ENCODE measurements at regions not wholly inside any gene's neighbourhood (a gene's known extent, or its start where the extent isn't known, plus 50 kb on each side); places are given as distances from the start of the nearest gene placed in this dataset.

DNA sequence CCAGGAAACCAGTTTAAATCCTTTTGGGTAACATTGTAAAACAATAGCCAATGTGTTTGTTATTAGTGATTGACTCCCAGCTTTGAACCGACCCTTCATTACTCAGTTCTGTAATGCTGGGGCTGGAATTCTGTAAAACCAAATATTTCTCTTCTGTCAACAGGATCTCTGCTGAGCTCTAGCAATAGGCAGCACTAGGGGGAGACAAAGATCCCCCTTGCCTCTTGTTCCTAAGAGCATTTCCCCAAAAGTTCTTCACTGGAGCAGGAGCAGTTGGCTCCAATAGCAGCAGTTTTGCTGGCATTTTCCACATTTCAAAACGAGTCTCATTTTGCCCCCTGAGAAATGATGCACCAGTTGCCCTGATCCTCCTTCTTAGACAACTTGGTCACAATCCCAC, 1671.1 kb downstream of the MRPL39 start:
- Histone ChIP-seq H3K4me1 (ENCODE audit: control insufficient read depth, extremely low read depth, insufficient read depth, low read length) (no peaks in the 10 kb centered on the region), H3K79me2 (ENCODE audit: control insufficient read depth, insufficient read depth, low read length) (no peaks in the 10 kb centered on the region), H2AFZ (ENCODE audit: low read depth, low read length) (no peak overlapping the region), H3K9me3 (replicated peaks; ENCODE audit: control insufficient read depth, insufficient read depth, low read length) (no peaks in the 10 kb centered on the region), H3K4me3 (replicated peaks in 1 of 3; ENCODE audit: insufficient read depth in 1 of 3, low read depth in 1 of 3, low read length in 3 of 3) (no peak overlapping the region), H3K36me3 (ENCODE audit: control insufficient read depth in 2 of 2, extremely low read depth in 1 of 2, insufficient read depth in 2 of 2, low read length in 2 of 2) (no peaks in the 10 kb centered on the region), H3K4me2 (ENCODE audit: insufficient read depth, low read length) (no peak overlapping the region), H3K9me1 (replicated peaks; ENCODE audit: control insufficient read depth, extremely low read depth, insufficient read depth, low read length) (no peaks in the 10 kb centered on the region), H3K27me3 (ENCODE audit: control insufficient read depth in 2 of 2, insufficient read depth in 2 of 2, low read length in 2 of 2) (no peaks in the 10 kb centered on the region), H3K9ac (replicated peaks; ENCODE audit: extremely low read depth, insufficient read depth, low read length) (no peak overlapping the region), H3K27ac (ENCODE audit: insufficient read depth, low read depth, low read length) (no peak overlapping the region), H4K20me1 (replicated peaks; ENCODE audit: control insufficient read depth, extremely low read depth, insufficient read depth, low read length) (no peaks in the 10 kb centered on the region)
- intact Hi-C loops (cut with micrococcal nuclease) (no loop called here), dilution Hi-C loops (cut with MboI; ENCODE audit: extremely low pct_ligation_motif_present, low sequenced_read_pairs) (no loop called here)
- DNase-seq (ENCODE audit: low read depth, low spot score) (peak; percentile 17), FAIRE-seq (no peak)
- no TSS peak for BruUV-seq (replicated peaks)
- no peak for TF ChIP-seq MAX (IDR thresholded peaks at IDR 0.05; ENCODE audit: insufficient read depth, insufficient read length)
- no peak for TF ChIP-seq EZH2 (IDR thresholded peaks at IDR 0.05; ENCODE audit: borderline replicate concordance, low read depth, low read length, severe bottlenecking)
- TF ChIP-seq, protein P1, sequence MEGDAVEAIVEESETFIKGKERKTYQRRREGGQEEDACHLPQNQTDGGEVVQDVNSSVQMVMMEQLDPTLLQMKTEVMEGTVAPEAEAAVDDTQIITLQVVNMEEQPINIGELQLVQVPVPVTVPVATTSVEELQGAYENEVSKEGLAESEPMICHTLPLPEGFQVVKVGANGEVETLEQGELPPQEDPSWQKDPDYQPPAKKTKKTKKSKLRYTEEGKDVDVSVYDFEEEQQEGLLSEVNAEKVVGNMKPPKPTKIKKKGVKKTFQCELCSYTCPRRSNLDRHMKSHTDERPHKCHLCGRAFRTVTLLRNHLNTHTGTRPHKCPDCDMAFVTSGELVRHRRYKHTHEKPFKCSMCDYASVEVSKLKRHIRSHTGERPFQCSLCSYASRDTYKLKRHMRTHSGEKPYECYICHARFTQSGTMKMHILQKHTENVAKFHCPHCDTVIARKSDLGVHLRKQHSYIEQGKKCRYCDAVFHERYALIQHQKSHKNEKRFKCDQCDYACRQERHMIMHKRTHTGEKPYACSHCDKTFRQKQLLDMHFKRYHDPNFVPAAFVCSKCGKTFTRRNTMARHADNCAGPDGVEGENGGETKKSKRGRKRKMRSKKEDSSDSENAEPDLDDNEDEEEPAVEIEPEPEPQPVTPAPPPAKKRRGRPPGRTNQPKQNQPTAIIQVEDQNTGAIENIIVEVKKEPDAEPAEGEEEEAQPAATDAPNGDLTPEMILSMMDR (IDR thresholded peaks at IDR 0.05; ENCODE audit: extremely low read depth in 1 of 2, insufficient read depth in 1 of 2, low read depth in 1 of 2, low read length in 2 of 2), result peak; percentile 15 to 23
- TF ChIP-seq JUN (IDR thresholded peaks at IDR 0.05; ENCODE audit: borderline replicate concordance, insufficient read depth, insufficient read length, low read depth), result no peak
- POLR2A ChIA-PET, result no interaction called here
- CTCF ChIA-PET, result interaction anchor here (0.6 to 1.7 kb wide), 7 partner anchors 11 to 140 kb away, joined by 3 to 7 read pairs (median 4); no protein-coding TSS in a partner anchor

DNA sequence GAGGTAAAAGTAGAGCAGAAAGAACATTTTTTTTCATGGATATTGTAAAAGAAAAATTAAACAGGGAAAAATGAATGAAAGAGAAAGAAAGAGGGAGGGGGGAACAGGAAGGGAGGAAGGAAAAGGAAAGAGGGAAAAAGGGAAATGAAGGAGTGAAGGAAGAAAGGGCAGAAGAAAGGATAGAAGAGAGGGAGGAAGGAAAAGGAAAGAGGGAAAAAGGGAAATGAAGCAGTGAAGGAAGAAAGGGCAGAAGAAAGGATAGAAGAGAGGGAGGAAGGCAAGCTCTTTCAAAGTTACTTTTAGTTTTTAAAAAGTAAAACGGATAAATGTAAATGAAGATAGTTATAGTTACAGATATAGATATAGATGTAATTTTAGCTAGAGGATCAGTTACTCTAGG, 1676.7 kb downstream of the MRPL39 start:
- H3K79me2 ChIP-seq (ENCODE audit: control insufficient read depth, insufficient read depth, low read length), result no peaks in the 10 kb centered on the region
- no peaks in the 10 kb centered on the region for H3K9me1 ChIP-seq (replicated peaks; ENCODE audit: control insufficient read depth, extremely low read depth, insufficient read depth, low read length)
- dilution Hi-C loops (cut with MboI; ENCODE audit: extremely low pct_ligation_motif_present, low sequenced_read_pairs), result no loop called here
- POLR2A ChIA-PET, result no interaction called here
- no TSS peak for BruUV-seq (replicated peaks)
- CTCF ChIA-PET, result no interaction called here
- no peaks in the 10 kb centered on the region for H3K4me1 ChIP-seq (ENCODE audit: control insufficient read depth, extremely low read depth, insufficient read depth, low read length)
- TF ChIP-seq MYC (IDR thresholded peaks at IDR 0.05; ENCODE audit: low read depth, low read length) (no peak), GATA2 (IDR thresholded peaks at IDR 0.05; ENCODE audit: insufficient read depth, insufficient read length, low read depth, low read length) (no peak), MAX (IDR thresholded peaks at IDR 0.05; ENCODE audit: insufficient read depth, insufficient read length) (no peak), JUN (IDR thresholded peaks at IDR 0.05; ENCODE audit: borderline replicate concordance, insufficient read depth, insufficient read length, low read depth) (no peak), POLR2AphosphoS5 (IDR thresholded peaks at IDR 0.05; ENCODE audit: insufficient read depth, low read depth, low read length) (no peak), POLR2A (IDR thresholded peaks at IDR 0.05; ENCODE audit: low read depth, low read length) (no peak), EZH2 (IDR thresholded peaks at IDR 0.05; ENCODE audit: borderline replicate concordance, low read depth, low read length, severe bottlenecking) (no peak), FOS (IDR thresholded peaks at IDR 0.05; ENCODE audit: borderline replicate concordance, insufficient read depth, low read length) (no peak)
- TF ChIP-seq, protein P1 (IDR thresholded peaks at IDR 0.05; ENCODE audit: extremely low read depth in 1 of 2, insufficient read depth in 1 of 2, low read depth in 1 of 2, low read length in 2 of 2), result no peak
- H3K36me3 ChIP-seq (ENCODE audit: control insufficient read depth in 2 of 2, extremely low read depth in 1 of 2, insufficient read depth in 2 of 2, low read length in 2 of 2), result no peaks in the 10 kb centered on the region
- H3K9ac ChIP-seq (replicated peaks; ENCODE audit: extremely low read depth, insufficient read depth, low read length), result no peak overlapping the region
- DNase-seq (ENCODE audit: low read depth, low spot score) (no peak), FAIRE-seq (no peak)
- H3K27ac ChIP-seq (ENCODE audit: insufficient read depth, low read depth, low read length), result no peak overlapping the region
- no peak overlapping the region for H3K4me2 ChIP-seq (ENCODE audit: insufficient read depth, low read length)
- intact Hi-C loops (cut with micrococcal nuclease), result no loop called here
- no peaks in the 10 kb centered on the region for H4K20me1 ChIP-seq (replicated peaks; ENCODE audit: control insufficient read depth, extremely low read depth, insufficient read depth, low read length)
- no peaks in the 10 kb centered on the region for H3K27me3 ChIP-seq (ENCODE audit: control insufficient read depth in 2 of 2, insufficient read depth in 2 of 2, low read length in 2 of 2)
- H3K4me3 ChIP-seq (replicated peaks in 1 of 3; ENCODE audit: insufficient read depth in 1 of 3, low read depth in 1 of 3, low read length in 3 of 3), result no peak overlapping the region
- no peak overlapping the region for H2AFZ ChIP-seq (ENCODE audit: low read depth, low read length)
- H3K9me3 ChIP-seq (replicated peaks; ENCODE audit: control insufficient read depth, insufficient read depth, low read length), result no peaks in the 10 kb centered on the region

Data from endothelial cell of umbilical vein (primary cell).